ENCODE measurements at regions not wholly inside any gene's neighbourhood (a gene's known extent, or its start where the extent isn't known, plus 50 kb on each side); places are given as distances from the start of the nearest gene placed in this dataset.

GRCh38 chr3:177992993-177993970 is 543.0 kb upstream of the KCNMB2 start:
- H3K9me2 ChIP-seq (replicated peaks; ENCODE audit: low read length): no peaks in the 10 kb centered on the region
- no peak for ATAC-seq
- intact Hi-C loops (cut with micrococcal nuclease): no loop called here
- H2AFZ ChIP-seq (ENCODE audit: low read length): no peak overlapping the region
- CTCF ChIA-PET: no interaction called here
- BruUV-seq (replicated peaks): no TSS peak
- no peaks in the 10 kb centered on the region for H3K9me3 ChIP-seq (ENCODE audit: low read length)
- no peaks in the 10 kb centered on the region for H3K36me3 ChIP-seq (ENCODE audit: low read depth, low read length)
- H3K4me1 ChIP-seq (ENCODE audit: insufficient read depth, low read length): no peaks in the 10 kb centered on the region
- H3K79me2 ChIP-seq (ENCODE audit: low read length): no peaks in the 10 kb centered on the region
- H3K9ac ChIP-seq (ENCODE audit: low read length): no peak overlapping the region
- no peak overlapping the region for H3K27ac ChIP-seq (ENCODE audit: low read length)
- H3F3A ChIP-seq (ENCODE audit: low read length, unreplicated experiment): no peaks in the 10 kb centered on the region
- no peak overlapping the region for H3K4me2 ChIP-seq (ENCODE audit: low read length)
- no peaks in the 10 kb centered on the region for H4K20me1 ChIP-seq (ENCODE audit: low read length)
- POLR2A ChIA-PET (ENCODE audit: unreplicated experiment): no interaction called here
- no peak overlapping the region for H3K4me3 ChIP-seq (ENCODE audit: low read length)
- no peak for TF ChIP-seq CTCF (conservative IDR thresholded peaks at IDR 0.05; ENCODE audit: low read depth, low read length)
- TF ChIP-seq EZH2phosphoT487 (IDR thresholded peaks at IDR 0.05; ENCODE audit: borderline replicate concordance, low read length): no peak
- no peak for TF ChIP-seq EZH2 (IDR thresholded peaks at IDR 0.05; ENCODE audit: low read length, unreplicated experiment)
- H3K27me3 ChIP-seq (ENCODE audit: low read length): no peaks in the 10 kb centered on the region
- DNase-seq: no peak

- TF ChIP-seq EZH2phosphoT487 (IDR thresholded peaks at IDR 0.05; ENCODE audit: borderline replicate concordance, low read length) (no peak), EZH2 (IDR thresholded peaks at IDR 0.05; ENCODE audit: low read length, unreplicated experiment) (no peak), CTCF (conservative IDR thresholded peaks at IDR 0.05; ENCODE audit: low read depth, low read length) (no peak)
- CTCF ChIA-PET: no interaction called here
Observed at GRCh38 chr3:177994976-177995375, 541.3 kb upstream of the KCNMB2 start.

More at GRCh38 chr3:177994976-177995375, 541.3 kb upstream of the KCNMB2 start:
- no peaks in the 10 kb centered on the region for H3K9me2 ChIP-seq (replicated peaks; ENCODE audit: low read length)
- H3K9ac ChIP-seq (ENCODE audit: low read length): no peak overlapping the region
- no peak overlapping the region for H2AFZ ChIP-seq (ENCODE audit: low read length)
- no peaks in the 10 kb centered on the region for H3K79me2 ChIP-seq (ENCODE audit: low read length)
- no peak overlapping the region for H3K27ac ChIP-seq (ENCODE audit: low read length)
- no peaks in the 10 kb centered on the region for H3F3A ChIP-seq (ENCODE audit: low read length, unreplicated experiment)
- no peaks in the 10 kb centered on the region for H3K27me3 ChIP-seq (ENCODE audit: low read length)
- H4K20me1 ChIP-seq (ENCODE audit: low read length): no peaks in the 10 kb centered on the region
- no peak for ATAC-seq
- no peaks in the 10 kb centered on the region for H3K9me3 ChIP-seq (ENCODE audit: low read length)
- BruUV-seq (replicated peaks): no TSS peak
- H3K36me3 ChIP-seq (ENCODE audit: low read depth, low read length): no peaks in the 10 kb centered on the region
- H3K4me2 ChIP-seq (ENCODE audit: low read length): no peak overlapping the region
- POLR2A ChIA-PET (ENCODE audit: unreplicated experiment): no interaction called here
- intact Hi-C loops (cut with micrococcal nuclease): no loop called here
- H3K4me3 ChIP-seq (ENCODE audit: low read length): no peak overlapping the region
- DNase-seq: no peak
- no peaks in the 10 kb centered on the region for H3K4me1 ChIP-seq (ENCODE audit: insufficient read depth, low read length)

Measured in PC-3 (cell line).